ENCODE measurements at regions not wholly inside any gene's neighbourhood (a gene's known extent, or its start where the extent isn't known, plus 50 kb on each side); places are given as distances from the start of the nearest gene placed in this dataset.

DNA sequence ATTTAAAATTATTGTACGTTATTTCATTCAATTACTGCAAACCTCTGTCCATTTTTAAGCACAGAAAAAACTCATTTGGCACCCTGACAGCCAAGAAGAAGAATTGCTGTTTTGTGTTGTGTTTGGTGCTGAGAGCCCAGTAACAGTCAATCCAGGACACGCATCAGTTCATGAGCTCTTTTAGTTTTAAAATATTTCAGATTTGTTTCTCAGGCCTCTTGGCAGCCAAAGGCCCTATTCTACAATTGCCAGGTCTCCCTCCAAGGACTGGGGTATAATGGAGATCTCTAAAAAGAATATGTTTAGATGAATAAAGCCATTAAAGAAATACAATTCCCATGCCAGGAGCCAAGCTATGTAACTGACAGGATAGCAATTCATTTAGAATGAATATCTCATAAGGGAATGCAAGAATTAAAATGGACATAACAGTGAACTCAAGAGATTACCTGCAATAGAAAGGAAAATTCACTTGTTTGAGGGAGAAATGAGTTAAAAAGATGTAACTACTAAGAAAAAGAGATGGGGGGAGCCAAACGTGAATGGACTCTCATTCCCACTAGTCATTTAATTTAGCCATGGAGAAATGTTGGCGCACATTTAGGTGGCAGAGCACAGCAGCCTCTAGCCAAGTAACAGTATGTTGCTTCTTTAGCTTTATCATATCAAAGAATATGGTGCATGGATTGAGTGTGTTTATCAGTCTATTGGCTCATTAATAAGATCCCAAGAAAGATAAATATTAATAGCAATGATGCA, 140.6 kb upstream of the PELI2 start:
- H3K27me3 Mint-ChIP-seq (ENCODE audit: unreplicated experiment), result no peaks in the 10 kb centered on the region
- DNase-seq, result no peak
- TF ChIP-seq, protein P1, sequence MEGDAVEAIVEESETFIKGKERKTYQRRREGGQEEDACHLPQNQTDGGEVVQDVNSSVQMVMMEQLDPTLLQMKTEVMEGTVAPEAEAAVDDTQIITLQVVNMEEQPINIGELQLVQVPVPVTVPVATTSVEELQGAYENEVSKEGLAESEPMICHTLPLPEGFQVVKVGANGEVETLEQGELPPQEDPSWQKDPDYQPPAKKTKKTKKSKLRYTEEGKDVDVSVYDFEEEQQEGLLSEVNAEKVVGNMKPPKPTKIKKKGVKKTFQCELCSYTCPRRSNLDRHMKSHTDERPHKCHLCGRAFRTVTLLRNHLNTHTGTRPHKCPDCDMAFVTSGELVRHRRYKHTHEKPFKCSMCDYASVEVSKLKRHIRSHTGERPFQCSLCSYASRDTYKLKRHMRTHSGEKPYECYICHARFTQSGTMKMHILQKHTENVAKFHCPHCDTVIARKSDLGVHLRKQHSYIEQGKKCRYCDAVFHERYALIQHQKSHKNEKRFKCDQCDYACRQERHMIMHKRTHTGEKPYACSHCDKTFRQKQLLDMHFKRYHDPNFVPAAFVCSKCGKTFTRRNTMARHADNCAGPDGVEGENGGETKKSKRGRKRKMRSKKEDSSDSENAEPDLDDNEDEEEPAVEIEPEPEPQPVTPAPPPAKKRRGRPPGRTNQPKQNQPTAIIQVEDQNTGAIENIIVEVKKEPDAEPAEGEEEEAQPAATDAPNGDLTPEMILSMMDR (IDR thresholded peaks at IDR 0.05; ENCODE audit: unreplicated experiment), result no peak
- H3K27ac Mint-ChIP-seq (ENCODE audit: unreplicated experiment), result no peak overlapping the region
- H3K9me3 Mint-ChIP-seq (ENCODE audit: low read depth, unreplicated experiment), result peaks cover 11% of the 10 kb centered on the region
- CTCF ChIA-PET, result no interaction called here
- no peaks in the 10 kb centered on the region for H3K36me3 Mint-ChIP-seq (ENCODE audit: insufficient read depth, unreplicated experiment)
- BruUV-seq (replicated peaks), result no TSS peak
- peaks cover 28% of the 10 kb centered on the region for H3K4me1 Mint-ChIP-seq (ENCODE audit: low read depth, unreplicated experiment)
- no peak overlapping the region for H3K4me3 Mint-ChIP-seq (ENCODE audit: low read depth, unreplicated experiment)
- intact Hi-C loops (cut with micrococcal nuclease; ENCODE audit: unreplicated experiment), result loop anchor here (2.0 to 10.0 kb wide), 2 partner anchors 141 to 173 kb away; partner anchors contain the start of gene PELI2

DNA sequence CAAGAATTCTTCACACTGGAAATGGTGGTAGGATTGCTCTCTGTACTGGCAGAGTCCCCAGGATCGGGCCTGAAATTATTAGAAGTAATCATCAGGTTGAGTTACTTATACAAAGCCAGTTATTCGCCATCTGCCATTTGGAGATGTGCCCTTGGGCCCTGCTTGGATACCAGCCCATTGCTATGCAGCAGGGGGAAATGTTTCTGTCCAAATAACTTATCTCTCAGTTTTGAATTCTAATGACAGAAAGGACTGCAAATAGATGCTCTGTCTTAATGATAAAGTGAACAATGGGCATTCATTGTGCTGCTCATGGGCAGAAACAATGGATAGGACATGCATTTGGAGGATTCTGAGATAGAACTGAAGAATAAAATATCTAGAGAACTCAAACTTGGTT, 139.1 kb upstream of the PELI2 start:
- Mint-ChIP-seq H3K36me3 (ENCODE audit: insufficient read depth, unreplicated experiment) (no peaks in the 10 kb centered on the region), H3K9me3 (ENCODE audit: low read depth, unreplicated experiment) (peaks cover 11% of the 10 kb centered on the region), H3K4me3 (ENCODE audit: low read depth, unreplicated experiment) (no peak overlapping the region), H3K4me1 (ENCODE audit: low read depth, unreplicated experiment) (peaks cover 24% of the 10 kb centered on the region), H3K27ac (ENCODE audit: unreplicated experiment) (no peak overlapping the region), H3K27me3 (ENCODE audit: unreplicated experiment) (no peaks in the 10 kb centered on the region)
- TF ChIP-seq, protein P1 (IDR thresholded peaks at IDR 0.05; ENCODE audit: unreplicated experiment), result no peak
- CTCF ChIA-PET, result no interaction called here
- intact Hi-C loops (cut with micrococcal nuclease; ENCODE audit: unreplicated experiment), result loop anchor here (10.0 kb wide), 1 partner anchor 174 kb away; no protein-coding TSS in a partner anchor
- no peak for DNase-seq
- no TSS peak for BruUV-seq (replicated peaks)

DNA sequence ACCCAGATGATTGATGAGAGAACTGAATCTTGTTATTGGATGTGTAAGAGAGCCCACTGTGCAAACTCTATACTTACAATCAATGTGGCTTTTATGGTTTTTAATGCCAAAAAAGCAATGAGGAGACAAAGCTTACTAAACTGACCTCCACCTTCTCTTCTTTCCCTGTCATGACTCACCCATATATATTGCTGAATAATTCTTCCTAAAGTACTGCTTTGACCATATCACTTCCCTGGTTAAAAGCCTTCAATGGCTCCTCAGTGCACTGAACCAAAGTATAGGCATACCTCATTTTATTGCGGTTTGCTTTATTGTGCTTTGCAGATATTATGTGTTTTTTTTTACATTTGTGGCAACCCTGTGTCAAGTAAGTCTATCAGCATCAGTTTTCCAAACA, 138.4 kb upstream of the PELI2 start:
- DNase-seq, result no peak
- no peak overlapping the region for H3K4me3 Mint-ChIP-seq (ENCODE audit: low read depth, unreplicated experiment)
- BruUV-seq (replicated peaks), result no TSS peak
- no peaks in the 10 kb centered on the region for H3K27me3 Mint-ChIP-seq (ENCODE audit: unreplicated experiment)
- TF ChIP-seq, protein P1 (IDR thresholded peaks at IDR 0.05; ENCODE audit: unreplicated experiment), result no peak
- H3K27ac Mint-ChIP-seq (ENCODE audit: unreplicated experiment), result no peak overlapping the region
- intact Hi-C loops (cut with micrococcal nuclease; ENCODE audit: unreplicated experiment), result loop anchor here (10.0 kb wide), 1 partner anchor 175 kb away; no protein-coding TSS in a partner anchor
- no peaks in the 10 kb centered on the region for H3K36me3 Mint-ChIP-seq (ENCODE audit: insufficient read depth, unreplicated experiment)
- H3K9me3 Mint-ChIP-seq (ENCODE audit: low read depth, unreplicated experiment), result peaks cover 11% of the 10 kb centered on the region
- peaks cover 17% of the 10 kb centered on the region for H3K4me1 Mint-ChIP-seq (ENCODE audit: low read depth, unreplicated experiment)
- CTCF ChIA-PET, result no interaction called here

DNA sequence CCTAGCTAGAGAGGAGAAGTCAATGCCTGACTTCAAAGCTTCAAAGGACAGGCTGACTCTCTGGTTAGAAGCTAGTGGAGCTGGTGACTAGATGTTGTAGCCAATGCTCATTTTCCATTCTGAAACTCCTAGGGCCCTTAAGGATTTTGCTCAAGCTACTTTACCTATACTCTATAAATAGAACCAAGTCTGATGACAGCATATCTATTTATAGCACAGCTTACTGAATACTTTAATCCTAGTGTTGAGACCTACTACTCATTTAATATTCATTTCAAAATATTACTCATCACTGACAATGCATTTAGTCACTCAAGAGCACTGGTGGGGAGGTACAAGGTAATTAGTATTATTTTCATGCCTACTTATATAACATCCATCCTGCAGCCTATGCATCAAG, 137.2 kb upstream of the PELI2 start:
- Mint-ChIP-seq H3K36me3 (ENCODE audit: insufficient read depth, unreplicated experiment) (no peaks in the 10 kb centered on the region), H3K27me3 (ENCODE audit: unreplicated experiment) (no peaks in the 10 kb centered on the region), H3K27ac (ENCODE audit: unreplicated experiment) (no peak overlapping the region), H3K4me3 (ENCODE audit: low read depth, unreplicated experiment) (no peak overlapping the region), H3K4me1 (ENCODE audit: low read depth, unreplicated experiment) (peaks cover 11% of the 10 kb centered on the region), H3K9me3 (ENCODE audit: low read depth, unreplicated experiment) (peaks cover 7% of the 10 kb centered on the region)
- intact Hi-C loops (cut with micrococcal nuclease; ENCODE audit: unreplicated experiment), result no loop called here
- no peak for DNase-seq
- TF ChIP-seq, protein P1 (IDR thresholded peaks at IDR 0.05; ENCODE audit: unreplicated experiment), result no peak
- CTCF ChIA-PET, result no interaction called here
- BruUV-seq (replicated peaks), result no TSS peak

Measured in Calu3 (cell line).